HG02798 (cell line): ENCODE measurements at regions not wholly inside any gene's neighbourhood (a gene's known extent, or its start where the extent isn't known, plus 50 kb on each side); places are given as distances from the start of the nearest gene placed in this dataset.
A peak's percentile ranks its signal among the peaks of the same experiment; 100 is the strongest.
"Not testable (repeated sequence)": the region's sequence is repeated elsewhere in the genome, so short reads cannot be mapped to it uniquely, and the experiment has no call there.

Source experiments
- ATAC-seq: cut with Tn5 transposase; IDR thresholded peaks from one replicate; pipeline ENCODE4 v1.9.1; 2021; ENCODE audit warnings: mild to moderate bottlenecking; ENCODE audit not compliant: unreplicated experiment, poor library complexity

DNA sequence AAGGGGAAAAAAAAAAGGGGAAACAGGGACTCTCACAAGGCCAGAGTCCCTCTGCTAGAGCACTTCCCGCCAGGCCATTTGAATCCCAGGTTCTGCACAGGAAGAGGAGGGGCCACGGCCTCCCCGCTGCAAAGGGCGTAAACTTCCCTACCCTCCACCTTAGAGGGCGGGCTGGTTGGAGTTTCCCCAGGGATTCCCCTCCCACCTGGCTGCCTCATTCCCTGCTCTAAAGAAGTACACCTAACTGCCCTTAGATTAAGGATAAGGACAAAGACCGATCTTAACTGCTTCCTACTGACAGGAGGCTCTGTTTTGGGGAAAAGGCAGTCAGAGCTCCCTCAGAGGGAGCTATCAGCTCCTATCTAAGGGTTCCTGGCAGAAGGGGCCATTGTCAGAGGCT lies 102.0 kb upstream of the ARMC3 start:
- peak; percentile 58 for ATAC-seq

DNA sequence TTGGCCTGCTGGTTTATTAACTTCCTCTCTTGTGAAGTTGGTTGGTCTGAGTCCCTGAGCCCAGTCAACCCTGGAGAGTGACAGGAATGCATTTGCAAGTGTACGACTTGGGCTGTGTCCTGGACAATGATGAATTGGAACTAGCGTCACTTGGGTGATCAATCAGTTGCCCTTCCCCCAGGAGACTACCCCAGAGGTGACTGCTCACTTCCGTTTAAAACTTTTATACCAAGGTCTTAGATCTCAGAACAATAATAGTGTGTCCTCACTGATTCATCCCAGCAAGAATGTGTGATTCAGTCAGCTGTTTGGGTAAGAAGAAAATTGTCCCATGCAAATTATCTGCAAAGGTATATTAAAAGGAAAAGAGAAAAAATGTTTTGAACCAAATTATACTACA lies 102.9 kb upstream of the ARMC3 start:
- no peak for ATAC-seq

DNA sequence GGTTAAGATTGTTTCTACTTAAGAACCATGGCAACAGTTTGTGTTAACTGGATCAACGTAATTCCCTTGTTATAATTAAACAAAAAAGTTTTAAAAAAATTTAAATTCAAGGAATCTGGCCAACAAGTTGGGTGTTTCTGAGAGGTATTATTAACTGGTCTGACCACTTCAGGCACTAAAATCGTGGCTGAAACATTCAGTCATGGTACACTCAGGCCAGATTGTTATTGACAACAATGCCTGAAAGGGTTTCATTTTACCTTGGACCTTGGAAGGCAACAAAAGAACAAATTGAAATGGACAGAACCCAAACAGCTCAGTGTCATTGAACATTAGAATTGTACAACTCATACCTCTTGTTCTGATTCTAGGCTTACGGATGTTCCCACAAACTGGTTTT lies 103.3 kb upstream of the ARMC3 start:
- ATAC-seq = no peak

DNA sequence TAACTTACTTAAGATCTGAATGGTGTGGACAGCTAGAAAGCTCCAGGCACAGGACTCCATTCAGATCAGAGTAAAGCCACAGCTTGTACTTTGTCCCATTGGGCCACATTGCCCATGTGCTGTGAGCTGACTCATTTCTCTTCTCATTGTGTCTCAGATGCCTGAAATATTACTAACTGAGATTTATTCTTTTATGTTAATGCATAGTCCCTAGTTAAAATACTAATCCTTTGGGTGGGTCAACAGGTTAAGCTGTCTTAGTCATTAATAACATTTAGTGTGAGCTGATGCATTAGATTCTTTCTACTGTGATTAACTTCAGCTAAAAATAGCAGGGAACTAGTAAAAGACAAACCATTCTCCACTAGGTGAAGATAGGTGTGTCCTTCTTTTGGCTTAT lies 104.7 kb upstream of the ARMC3 start:
- ATAC-seq = peak; percentile 40

DNA sequence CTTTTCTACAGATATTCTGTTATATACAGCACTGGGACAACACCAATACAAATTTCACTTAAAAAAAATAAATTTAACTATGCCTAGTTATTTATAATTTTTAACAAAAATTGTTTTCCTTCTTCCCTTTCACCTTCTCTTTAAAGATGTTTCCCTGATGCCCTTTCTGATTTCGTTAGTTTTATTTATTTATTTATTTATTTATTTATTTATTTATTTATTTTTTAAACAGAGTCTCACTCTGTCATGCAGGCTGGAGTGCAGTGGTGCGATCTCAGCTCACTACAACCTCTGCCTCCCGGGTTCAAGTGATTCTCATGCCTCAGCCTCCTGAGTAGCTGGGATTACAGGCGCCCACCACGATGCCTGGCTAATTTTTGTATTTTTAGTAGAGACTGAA lies 105.9 kb upstream of the ARMC3 start:
- ATAC-seq = not testable (repeated sequence)

DNA sequence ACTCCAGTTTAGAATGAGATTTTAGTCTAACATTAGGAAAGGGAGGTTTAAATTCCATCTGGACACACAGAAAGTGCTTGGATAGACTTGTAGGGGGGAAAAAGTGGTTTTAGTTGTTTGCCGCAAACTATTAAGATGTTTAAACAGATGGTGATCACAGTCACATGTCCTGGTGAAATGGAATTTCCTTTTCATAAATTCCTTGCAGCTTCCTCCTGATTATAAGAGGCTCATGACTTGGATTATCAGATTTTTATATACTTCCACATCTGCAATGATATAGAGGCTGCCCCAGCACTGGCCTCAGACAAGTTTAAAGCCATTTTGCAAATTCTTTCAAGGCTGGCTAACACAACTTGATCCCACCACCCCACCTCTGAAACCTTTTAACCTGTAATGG lies 106.4 kb upstream of the ARMC3 start:
- no peak for ATAC-seq

DNA sequence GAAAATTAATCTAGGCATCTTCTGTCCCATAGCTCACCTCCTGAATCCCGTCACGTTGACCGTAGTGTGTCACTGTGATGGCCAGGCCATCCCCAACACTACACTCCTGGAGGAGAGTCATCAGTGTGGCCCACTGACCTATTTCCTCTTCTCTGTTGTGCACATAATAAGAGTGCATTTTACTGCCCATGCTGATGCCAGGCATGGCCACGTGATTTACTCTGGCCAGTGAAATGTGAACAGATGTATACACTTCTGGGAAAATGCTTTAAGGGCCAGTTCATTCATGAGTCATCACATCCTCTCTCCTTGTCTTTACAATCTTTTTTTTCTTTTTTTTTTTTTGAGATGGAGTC lies 101.9 kb upstream of the PIP4K2A start:
- no peak for ATAC-seq

DNA sequence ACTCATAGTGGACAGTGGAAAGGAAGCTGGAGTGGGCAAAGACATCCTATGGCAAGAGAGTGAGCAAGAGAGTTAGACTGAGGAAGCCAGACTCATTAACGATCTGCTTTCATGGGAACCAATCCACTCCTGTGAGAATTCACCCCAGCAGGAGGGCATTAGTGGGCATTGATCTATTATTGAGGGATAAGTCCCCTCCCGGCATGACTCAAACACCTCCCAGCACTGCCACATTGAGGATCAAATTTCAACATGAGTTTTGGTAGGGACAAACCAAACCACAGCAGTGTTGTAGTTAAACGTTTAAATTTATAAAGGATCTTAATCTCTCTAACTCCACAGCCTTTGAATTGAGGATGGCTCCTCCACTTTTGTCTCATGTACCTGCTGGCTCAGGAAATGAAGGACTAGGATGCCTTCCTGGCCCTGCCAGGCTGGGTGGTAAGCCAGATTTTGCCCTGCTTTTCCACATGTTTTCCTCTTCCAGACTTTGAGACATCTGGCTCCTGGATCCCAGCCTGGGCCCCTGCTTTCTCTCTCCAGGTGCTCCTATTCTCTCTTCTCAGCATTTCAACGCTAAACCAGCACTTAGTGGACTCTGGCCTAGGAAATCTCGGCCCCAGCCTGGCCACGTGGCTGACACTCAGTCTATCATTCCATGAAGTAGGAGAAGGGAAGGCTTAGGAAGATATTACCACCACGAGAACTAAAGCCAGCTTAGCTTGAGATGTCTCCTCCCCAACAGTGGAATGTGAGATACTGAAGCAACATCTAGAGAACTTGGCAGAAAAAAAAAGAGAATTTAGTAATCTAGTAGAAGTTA lies 96.5 kb upstream of the PIP4K2A start:
- no peak for ATAC-seq

DNA sequence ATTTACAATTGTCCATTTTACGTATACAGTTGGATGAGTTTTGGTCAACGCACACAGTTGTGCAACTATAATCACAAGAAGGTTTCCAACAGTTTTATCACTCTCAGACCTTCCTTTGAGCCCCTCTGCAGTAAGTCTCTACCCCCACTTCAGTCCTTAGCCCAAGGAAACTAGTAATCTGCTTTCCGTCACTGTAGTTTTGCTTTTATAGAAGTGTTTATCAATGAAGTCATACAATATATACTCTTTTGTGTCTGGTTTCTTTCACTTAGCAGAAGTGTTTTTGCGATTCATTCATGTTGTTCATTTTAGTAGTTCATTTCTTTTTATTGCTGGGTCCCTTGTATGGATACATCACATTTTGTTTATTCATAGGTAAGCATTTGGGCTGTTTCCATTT lies 92.9 kb upstream of the PIP4K2A start:
- no peak for ATAC-seq

DNA sequence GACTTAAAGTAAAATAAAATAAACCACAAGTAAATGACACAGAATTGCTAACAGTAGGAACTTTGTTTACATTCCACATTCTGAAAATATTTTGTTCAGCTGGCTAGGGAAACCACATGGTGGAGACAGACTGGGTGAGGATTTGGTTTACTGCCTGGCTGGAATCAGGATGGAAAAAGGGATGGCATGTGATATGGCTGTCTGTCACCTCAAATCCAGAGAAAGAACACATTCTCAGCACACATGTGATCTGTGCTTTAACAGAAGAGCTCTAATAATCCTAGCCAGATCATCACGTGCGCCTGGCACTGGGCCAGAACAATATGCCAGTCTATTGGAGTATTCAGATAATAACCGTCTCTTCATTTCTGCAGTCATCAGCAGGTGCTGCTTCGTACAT lies 90.9 kb upstream of the PIP4K2A start:
- ATAC-seq = no peak

DNA sequence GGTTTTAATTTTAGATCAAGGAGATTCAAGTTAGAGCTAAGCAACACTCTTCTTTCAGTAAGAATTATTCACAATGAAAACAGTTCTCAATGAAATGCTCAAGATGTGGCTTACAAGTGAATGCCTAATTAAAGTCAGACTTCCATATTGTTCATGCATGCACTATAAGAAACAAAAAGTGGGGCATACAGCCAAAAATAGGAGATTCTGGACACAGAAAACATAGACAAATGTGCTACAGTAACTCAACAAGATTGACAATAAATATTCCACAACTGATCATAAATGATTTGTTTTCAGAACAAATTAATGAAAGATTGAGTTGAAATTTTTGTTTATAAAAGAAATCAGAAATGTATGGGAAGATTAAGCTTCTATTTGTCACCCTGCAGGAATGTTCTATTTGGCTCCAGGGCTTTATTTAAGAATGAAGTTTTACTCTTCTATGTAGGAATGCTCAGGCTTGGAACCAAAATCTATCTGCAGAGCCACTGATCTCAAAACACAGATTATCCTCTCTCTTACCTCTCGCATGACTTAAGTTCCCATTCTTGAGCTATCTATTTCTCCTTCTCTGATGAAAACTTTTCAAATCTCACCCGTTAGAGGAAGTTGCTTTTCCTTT lies 89.0 kb upstream of the PIP4K2A start:
- ATAC-seq = no peak

DNA sequence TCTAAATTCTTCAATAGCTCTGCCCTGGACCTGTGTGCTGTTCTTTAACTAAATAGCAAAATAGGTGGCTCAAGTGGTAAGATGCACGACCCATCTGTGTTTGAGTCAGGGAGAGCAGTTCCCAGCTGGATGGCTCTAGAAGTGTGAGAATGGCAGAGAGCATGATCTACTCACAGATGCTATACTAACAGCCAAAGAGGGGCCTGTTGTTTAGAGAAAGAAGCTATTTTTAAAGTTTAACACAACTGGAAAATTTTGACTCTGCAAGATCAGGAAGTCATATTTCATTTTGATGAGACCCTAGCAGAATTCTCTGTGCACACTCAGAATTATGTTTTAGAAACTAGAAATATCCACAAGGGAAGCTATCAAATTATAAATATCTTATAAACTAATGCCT lies 87.4 kb upstream of the PIP4K2A start:
- no peak for ATAC-seq

DNA sequence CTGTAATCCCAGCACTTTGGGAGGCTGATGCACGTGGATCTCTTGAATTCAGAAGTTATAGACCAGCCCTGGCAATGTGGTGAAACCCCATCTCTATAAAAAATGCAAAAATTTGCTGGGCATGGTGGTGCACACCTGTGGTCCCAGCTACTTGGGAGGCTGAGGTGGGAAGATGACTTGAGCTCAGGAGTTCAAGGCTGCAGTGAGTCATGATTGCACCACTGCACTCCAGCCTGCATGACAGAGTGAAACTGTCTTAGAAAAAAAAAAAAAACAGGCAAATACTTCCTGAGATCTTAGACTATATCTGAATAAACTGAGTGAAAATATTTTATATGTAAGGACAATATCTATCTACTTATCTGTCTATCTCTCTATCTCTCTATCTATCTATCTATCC lies 83.4 kb upstream of the PIP4K2A start:
- not testable (repeated sequence) for ATAC-seq

DNA sequence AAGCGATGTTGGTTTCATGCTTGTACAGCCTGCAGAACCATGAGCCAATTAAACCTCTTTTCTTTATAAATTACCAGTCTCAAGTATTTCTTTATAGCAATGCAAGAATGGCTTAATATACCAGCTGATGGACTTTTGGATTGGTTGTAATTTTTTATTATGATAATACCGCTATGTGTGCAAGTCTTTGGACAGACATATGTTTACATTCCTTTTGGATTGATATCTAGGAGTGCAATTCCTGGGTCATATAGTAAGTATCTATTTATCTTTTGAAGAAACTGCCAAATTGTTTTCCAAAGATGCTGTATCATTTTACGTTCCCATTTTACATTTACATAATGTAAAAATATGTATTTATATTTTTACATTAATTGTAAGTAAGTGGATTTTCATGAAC lies 81.2 kb upstream of the PIP4K2A start:
- ATAC-seq = no peak

DNA sequence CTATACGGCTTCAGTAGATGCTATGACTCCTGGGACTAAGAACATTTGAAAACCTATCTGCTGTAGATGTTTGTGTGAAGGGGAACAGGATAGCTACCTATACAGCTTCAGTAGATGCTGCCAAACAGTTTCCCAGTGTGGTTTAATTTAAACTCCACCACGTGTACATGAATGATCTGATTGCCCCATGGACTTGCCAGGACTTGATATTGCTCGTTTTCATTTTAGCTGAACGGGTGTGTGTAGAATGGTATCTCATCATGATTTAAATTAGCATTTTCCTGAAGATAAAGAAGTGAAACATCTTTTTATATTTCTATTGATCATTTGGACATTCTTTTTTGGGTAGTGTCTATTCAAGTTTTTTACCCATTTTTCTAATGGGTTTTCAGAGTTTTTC lies 77.8 kb upstream of the PIP4K2A start:
- ATAC-seq = no peak

DNA sequence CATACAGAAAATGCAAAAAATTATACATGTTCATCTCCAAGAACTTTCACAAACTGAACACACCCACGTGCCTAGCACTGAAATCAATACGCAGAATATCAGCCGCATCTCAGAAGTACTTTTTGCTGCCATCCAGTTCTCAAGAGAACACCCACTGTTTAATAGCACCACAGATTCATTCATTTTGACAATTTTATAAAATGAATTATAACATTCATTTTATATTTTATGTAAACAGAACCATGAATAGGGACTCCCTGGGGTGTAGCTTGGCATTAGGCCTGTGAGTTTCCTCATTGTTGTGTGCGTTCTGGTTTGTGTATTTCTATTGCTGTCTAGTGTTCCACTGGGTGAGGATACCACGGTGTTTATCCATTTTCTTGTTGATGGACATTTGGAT lies 77.3 kb upstream of the PIP4K2A start:
- no peak for ATAC-seq

DNA sequence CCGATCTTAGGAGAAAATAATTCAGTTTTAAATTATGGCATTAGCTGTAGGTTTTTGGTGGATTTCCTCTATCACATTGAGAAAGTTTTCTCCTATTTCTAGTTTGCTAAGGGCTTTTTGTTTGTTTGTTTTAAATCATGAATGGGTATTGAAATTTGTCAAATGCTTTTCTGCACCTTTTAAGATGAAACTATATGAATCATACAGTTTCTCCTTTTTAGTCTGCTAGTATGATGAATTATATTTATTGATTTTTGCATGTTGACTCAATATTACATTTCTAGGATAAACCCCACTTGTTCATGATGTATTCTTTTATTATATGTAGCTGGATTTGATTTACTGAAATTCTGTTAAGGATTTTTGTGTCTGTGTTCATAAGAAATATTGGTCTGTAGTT lies 70.3 kb upstream of the PIP4K2A start:
- ATAC-seq = no peak

DNA sequence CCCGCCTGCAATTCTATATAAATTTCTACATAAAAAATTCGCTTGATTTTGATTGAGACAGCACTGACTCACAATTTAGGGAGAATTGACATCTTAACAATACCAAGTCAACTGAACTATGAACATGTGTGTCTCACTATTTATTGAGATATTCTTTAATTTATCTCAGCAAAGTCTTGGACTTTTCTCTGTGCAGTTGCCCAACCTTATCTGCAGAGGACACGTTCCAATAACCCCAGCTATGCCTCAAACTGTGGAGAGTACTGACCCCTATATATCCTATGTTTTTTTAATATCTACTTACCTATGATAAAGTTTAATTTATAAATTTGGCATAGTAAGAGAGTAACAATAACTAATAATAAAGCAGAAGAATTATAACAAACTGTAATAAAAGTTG lies 69.4 kb upstream of the PIP4K2A start:
- ATAC-seq = no peak

DNA sequence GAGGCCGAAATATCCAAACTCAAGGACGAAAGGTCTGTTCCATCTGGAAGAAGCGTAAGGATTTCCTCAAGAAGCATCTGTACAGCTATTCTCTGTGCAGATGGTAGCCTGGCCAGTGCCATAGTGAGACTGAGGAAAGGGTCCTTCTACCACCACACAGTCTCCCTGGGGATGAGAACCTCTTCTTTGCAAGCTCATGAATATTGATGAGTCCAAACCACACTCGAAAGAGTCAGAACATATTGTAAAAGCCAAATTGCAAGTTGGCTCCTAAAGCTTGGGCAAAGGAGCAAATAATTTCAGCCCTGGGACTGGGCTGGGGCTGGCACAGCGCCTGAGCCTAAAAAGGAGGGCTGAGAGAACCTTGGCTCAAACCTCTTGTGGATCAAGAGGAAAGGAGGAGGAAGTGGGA lies 66.1 kb upstream of the PIP4K2A start:
- ATAC-seq = no peak

DNA sequence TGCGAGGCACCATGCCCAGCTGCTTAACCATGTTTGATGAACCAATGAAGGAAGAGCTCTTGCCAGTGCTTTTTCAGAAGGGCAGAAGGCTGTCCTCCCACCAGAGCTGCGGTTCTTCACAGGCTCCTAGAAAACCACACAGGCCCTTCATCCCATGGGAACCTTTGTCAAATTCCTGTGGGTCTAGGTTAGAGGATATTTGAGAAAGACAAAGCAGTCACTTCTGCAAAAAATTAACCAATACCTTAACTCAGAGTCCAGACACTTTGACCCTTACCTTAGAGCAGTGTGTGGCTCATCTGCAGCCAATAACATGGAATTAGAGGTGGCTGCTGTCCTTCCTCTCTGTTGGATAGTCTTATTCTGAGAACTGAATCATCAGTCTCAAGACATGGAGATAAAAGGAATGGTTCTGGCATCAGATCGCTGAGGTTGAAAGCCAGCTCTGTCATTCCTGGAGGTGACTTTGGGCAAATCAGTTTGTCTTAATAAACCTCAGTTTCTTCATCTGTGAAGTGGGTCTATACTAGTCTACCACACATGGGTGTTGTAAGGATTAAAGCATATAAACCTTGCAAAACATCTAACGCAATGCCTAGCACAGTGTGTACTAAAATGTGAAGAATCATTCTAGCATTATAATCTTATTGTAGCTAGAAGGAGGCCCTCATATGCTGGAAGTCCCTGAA lies 65.1 kb upstream of the PIP4K2A start:
- ATAC-seq = no peak

DNA sequence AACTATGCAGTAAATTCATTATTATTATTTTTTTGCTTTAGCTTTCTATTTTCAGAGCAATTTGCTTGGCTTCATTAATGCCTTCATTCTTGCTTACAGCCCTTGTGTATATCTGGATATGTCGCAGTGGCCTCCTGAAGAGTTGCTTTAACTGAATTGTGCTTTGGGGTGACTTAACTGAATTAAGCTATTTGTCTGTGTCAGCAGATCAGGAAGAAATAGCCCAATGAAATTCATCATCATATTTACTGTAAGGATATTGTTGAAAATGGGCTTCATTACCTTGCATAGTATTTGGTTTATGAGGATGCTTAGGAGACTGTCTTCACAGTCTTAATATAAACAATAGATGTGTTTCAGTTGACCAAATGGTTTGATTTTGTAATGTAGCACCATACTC lies 59.7 kb upstream of the PIP4K2A start:
- no peak for ATAC-seq

DNA sequence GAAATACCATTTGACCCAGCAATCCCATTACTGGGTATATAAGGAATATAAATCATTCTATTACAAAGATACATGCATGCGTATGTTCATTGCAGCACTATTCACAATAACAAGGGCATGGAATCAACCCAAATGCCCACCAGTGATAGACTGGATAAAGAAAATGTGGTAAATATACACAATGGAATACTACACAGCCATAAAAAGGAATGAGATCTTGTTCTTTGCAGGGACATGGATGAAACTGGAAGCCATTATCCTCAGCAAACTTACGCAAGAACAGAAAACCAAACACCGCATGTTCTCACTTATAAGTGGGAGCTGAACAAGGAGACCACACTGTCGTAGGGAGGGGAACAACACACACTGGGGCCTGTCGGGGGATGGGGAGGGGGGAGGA lies 57.3 kb upstream of the PIP4K2A start:
- not testable (repeated sequence) for ATAC-seq
